Epidermal melanocyte (primary cell): ENCODE measurements at regions not wholly inside any gene's neighbourhood (a gene's known extent, or its start where the extent isn't known, plus 50 kb on each side); places are given as distances from the start of the nearest gene placed in this dataset.

Experiments
- DNase-seq: peaks from one replicate; pipeline ENCODE4 v3.0.0; 2011; ENCODE audit warnings: low spot score; ENCODE audit not compliant: insufficient read length

DNA sequence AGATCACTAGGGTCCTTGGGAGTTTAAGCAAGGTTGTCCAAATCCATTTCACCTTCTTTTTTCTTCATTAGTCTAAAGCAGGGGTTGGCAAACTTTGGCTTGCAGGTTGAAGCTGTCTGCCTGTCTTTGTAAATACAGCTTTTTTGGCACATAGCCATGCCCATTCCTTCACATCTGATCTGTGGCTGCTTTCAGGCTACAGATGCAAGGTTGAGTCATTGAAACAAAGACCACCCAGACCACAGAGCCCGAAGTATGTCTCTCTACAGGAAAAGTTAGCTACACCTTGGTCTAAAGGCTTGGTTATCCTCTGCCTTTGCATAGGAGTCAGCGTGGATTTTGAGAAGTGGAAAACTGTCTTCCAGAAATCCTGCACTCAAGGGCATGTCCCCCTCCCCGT, 238.1 kb upstream of the STS start:
- no peak for DNase-seq

DNA sequence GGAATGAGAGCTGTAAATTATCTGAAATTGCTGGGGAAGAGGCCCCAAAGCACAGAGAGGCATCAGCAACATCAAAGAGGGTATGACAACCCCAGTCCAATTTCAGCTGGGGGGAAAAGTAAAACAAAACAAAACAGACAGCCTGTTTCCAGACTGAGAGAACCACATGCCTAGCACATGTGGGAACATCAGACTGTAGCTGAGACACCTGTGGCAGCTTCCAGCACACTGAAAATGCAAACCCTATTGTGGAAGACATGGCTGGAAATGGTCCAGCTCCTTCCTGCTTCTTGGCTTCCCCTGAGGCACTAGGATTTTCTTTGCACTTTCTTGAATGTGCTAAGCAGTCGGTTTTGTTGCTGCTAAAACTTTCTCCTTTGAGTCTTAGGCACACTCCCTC, 240.9 kb upstream of the STS start:
- DNase-seq, result no peak

DNA sequence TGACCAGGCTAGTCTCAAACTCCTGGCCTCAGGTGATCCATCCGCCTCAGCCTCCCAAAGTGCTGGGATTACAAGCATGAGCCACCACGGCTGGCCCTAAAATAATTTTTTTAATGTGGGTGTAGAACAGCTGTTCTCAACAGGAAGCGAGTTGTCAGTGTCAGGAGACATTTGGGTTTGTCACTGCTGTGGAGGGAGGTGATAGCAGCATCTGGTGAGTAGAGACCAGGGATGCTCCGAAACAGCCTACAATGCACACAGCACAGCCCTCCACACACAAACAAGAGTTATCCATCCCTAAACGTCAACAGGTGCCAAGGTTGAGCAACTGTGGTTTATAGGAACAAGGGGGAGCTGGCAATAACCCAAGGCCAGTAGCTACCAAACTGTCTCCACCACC, 243.4 kb upstream of the STS start:
- DNase-seq, result no peak

DNA sequence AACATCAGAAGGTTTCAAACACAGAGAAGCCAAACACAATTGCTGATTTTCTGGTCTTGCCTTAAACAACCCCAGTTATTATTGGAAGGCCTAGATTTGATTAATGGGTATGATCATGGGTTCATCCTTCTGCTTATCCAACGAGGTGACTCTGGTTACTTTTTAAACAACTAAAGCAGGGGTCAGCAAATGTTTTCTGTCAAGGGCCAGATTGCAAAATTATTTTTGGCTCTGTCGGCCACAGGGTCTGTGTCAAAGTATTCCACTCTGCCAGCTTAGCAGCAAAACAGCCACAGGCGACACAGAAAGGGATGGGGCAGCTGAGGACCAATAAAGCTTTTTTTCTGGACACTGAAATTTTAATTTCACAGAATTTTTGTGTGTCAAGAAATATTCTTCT, 249.1 kb upstream of the STS start:
- no peak for DNase-seq

DNA sequence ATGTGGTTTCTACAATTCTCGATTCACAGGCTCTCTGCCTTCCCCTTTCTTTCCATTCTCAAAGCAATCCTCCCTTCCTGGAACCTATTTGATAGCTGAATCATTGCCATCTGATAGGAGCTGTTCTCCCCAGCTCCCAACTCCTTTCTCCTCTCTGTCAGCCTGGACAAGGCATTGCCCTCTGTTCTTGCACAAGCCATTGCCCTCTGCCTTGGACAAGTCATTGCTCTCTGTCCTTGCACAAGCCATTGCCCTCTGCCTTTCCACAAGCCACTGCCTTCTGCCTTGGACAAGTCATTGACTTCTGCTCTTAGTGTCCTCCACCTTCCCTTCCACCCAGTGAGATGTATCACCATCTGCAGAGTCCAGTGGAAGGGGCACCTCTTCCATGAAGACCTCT, 256.1 kb upstream of the STS start:
- DNase-seq, result no peak

DNA sequence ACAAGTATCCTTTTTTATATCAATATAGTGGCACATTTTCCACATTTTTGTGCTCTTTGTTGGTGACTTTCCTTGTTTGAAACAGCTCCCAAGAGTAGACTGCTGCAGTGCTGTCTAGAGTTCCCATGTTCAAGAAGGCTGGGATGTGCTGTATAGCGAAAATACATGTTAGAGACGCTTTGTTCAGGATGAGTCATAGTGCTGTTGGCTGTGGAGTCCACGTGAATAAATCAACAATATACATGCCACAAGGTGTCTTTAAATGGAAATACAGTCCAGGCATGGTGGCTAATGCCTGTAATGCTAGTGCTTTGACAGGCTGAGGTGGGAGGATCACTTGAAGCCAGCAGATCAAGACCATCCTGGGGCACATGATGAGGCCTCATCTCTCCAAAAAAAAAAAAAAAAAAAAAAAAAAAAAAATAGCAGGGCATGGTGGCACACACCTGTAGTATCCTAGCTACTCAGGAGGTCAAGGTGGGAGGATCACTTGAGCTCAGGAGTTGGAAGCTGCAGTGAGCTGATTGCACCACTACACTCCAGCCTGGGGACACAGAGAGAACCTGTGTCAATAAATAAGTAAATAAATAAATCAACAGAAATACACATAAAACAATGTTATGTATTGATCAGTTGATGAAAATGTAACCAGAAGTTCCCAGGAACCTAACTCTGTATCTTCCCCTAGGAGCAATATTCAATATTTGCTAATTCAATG, 256.8 kb upstream of the STS start:
- DNase-seq, result no peak

DNA sequence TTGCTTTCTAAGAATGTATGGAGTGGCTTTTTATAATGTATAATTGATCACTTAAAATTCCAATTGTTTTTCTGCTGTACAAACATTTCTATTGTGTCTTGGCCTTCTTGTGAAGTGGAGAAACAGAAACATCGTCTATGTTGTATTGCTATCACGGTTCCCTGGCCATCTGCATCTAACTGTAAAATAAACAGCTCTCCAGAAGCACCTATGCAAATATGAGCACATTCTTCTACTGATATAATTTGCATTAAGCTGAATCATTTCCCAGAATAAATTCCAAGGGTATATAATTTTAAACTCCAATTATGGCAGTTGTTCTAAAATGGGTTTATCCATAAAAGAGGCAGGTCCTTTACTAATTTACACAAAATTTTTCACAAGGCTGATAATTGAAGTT, 261.6 kb upstream of the STS start:
- DNase-seq, result no peak

DNA sequence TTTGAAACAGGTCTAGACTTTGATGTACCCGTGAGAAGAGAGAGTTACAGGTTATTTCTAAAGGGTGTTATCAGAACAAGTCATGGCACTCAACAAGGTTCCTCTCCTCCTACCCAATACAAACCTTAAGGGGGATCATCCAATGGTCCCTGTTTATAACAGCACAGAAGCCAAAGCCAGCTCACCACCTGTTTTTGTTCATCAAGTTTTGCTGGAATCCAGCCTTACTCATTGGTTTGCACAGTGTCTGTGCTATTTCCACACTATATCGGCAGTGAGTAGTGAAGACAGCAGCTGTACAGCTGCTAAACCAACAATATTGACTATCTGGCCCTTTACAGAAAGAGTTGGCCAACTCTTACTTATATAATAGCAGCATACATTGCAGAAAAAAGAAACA, 262.1 kb upstream of the STS start:
- no peak for DNase-seq

DNA sequence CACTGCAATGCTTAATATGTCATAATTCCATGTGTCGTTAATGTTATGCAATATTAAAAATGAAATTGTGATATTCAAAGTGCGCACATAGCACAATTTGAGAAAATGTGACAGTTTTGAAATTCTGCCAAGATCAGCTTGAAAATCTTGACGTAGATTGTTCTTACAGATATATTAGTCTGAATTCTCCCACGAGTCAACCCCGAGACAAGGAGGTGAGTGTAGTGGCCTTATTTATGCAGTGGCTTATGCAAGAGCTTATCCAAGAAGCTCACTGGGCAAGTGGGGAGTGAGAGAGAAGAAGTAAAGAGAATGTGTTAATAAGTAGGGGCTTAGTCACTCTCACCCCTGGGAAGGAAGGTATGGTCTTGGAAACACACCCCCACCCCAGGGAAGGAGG, 286.1 kb upstream of the STS start:
- DNase-seq, result no peak

DNA sequence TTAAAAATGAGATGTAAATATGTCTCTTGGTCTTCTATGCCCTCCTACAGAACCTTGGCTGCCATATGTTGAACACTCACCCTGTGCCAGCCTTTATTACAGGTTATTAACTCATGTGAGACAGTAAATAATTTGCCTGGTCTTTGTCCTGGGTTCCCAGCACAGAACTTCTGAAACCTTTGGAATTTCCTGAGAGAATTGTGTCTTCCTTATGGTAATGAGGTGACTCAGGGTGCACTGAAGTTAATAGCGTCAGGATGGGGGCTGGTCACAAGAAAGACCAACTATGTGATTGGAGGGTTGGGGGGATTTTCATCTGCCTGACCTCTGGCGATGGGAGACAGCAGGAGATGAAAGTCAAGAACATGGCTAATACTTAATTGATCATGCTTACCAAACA, 289.8 kb upstream of the STS start:
- DNase-seq, result no peak

DNA sequence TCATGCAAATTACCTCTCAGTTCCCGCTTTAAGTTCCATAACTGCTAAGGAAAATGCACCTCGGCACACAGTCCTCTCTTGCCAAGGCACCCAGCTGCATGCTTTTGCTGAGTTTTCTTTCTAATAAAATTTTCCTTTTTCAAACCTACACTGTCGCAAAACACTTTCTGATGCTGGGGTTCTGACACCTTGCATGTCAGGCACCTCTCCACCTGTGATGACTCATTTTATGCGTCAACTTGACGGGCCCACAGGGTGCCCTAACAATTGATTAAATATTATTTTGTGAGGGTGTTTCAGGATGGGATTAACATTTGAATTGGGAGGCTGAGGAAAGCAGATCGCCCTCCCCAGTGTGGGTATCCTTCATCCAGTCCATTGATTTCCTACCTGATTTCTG, 291.0 kb upstream of the STS start:
- no peak for DNase-seq

DNA sequence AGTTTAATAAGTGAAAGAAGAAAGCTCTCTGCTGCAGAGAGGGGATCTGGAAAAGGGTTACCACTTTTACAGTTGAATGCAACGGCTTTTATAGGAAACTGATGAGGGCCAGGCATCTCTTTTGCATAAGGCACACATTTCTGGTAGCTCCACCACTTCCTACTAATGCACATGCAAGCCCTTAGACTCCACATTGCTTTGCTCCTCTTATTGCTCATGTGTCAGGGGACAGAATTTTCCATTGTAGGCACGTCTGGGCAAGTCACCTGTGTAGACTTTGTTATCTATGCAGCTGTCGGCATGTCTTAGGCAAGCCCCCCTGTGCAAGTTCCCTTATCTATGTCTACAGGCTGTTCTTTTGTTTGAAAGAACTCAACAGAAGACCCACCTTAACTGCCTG, 294.6 kb upstream of the STS start:
- DNase-seq, result no peak

DNA sequence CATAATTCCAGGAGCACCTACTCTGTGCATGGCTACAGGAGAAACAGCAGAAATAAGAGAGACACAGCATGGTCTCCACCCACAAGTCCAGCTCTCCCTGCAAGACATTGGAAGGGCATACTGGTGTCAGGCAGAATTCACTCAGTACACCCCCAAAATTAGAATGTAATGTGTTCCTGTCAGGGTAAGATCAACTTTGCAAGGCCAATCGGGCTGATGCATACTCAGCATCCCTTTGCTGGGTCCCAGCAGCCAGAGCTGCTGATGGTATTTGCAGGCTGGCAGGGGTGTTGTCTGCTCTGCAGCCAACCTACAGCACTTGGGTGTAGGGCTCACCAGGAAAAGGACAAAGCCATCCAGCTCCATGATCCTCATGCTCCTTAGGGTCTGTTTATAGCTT, 295.4 kb upstream of the STS start:
- no peak for DNase-seq

DNA sequence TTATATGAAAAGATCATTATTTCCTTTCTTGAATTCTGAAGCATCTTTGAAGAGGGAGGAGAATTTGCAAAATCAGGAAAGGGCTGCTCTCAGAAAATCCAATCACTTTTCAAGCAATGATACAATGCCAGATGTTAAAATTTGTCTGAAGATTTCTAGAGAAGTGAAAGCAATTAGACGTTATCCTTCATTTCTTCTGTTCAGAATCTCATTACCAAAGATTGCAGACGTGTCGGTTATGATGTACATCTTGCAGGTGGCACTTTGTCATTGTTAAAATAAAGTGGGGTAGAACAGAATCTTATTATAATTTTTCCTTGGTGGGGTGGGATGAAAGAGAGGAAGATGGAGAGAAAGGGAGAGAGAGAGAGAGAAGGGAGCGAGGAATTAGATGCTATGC, 296.4 kb upstream of the STS start:
- DNase-seq, result no peak

DNA sequence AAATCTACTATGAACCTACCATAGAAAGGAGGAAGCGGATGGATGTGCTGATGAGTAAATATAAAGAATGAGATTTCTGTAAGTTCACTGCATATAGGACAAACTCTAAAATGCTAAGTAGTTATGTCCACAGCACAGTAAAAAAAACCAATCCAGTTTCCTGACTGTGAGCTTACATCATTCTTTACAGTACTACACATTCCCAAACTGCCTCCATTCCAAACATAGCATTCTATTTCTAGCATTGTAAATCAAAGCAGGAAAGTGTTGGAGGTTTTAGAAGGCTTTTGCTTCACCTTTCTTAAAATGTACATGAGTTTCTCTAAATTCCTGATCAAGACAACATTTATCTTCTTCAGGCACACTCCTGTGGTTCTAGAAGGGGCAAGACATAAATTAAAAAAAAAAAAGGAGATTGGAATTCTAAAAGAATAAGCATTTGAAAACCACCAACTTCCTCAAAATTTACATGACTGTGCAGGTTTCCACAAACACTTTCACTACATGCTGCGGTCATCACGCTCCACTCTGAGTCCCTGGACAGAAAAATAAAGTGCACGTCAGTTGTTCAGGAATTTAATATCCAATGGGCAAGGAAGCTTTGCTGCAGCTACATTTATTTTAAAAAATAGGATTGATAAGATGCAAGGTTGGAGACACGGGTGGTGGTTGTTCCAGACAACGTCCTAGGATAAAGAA, 297.6 kb upstream of the STS start:
- DNase-seq, result no peak

DNA sequence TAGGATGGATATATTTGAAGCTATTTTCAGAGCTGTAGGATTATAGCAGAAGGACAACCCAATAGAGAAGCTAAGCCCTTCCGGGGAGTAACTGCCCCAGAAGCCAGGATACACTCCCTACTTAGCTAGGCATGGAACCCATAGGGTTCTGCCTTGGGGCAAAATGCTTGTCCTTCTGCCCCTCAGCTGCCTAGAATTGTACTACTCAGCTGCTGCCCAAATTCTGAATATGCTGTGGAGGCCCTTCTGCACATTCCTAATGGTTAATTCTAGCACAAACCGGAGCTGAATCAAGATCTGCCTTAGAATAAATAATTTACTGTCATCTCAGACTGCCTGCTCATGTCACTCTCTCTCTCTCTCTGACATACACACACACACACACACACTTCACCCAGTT, 297.7 kb upstream of the VCX3A start:
- no peak for DNase-seq

DNA sequence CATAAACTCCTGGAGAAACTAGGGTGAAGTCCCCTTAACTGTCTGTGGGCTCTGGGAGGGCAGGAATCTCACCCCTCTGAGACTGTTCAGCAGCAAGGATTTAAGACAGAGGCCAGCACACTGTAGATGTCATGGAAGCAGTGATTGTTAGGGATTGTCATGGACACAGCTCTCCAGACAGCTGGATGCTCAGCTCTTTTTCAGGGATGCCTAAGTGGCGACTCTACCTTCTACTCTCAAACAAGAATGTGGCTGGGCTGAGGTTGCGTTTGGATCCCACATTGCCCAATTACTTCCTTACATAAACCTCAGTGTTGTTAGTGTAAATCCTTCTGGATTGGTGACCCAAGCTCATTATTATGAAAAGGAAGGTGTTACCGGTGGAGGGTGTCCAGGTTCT, 291.9 kb upstream of the VCX3A start:
- DNase-seq, result no peak

DNA sequence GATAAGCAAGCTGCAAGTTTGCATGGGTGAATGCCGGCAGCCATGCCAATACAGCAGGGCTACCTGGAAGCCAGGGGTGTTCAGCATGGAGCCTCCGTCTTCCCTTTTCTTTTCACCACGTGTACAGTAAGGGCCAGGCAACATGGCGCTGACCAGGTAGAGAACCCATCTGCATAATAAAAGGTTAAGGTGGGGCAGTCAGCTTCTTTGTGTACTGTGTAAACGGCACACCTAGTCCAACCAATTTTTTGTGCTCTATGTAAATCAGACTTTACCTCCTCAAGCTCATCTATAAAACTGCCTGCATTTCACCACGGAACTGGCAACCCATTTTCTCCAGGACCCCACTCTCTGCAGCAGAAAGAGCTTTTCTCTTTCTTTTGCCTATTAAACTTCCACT, 286.8 kb upstream of the VCX3A start:
- no peak for DNase-seq

DNA sequence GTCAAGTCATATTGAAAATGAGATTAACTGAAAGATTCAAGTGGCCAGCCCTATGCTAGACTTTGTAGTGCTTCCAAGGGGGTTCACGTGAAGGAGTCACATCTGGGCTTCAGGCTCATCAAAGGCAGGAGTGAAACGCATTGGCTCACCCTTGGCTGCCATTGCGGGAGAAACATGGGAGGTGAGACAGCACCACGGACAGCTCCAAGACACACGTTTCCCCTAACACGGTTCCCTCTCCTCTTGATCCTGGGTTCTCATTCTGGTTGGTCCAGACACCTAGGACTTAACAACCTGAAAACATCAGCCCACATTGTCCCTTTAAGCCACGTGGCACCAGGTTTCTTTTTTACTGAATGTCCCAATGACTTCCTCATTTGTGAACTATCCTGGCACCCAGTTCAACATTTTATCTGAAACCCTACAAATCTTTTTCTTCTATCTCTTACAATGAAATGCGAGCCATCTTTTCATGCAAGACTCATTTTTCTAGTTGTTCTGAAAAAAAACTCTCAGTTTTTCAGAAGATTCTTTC, 279.0 kb upstream of the VCX3A start:
- DNase-seq, result no peak

DNA sequence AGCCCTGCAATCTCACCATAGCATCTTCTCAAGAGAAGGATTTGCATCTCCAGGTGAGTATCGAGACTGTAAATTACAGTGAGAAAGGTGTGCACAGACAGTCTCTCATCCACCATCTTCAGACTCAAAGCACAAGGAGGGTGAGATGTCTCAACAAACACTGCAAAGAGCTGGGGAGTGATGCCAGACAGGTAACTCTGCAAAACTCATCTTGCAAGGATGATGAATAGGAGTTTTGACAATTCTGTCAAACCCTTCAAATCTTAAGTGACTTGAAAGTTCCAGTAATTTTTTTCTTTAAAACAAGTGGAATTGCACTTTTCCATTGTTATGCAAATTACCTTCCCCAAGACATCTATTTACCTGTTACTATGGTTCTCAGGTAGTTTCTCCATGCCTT, 277.2 kb upstream of the VCX3A start:
- no peak for DNase-seq

DNA sequence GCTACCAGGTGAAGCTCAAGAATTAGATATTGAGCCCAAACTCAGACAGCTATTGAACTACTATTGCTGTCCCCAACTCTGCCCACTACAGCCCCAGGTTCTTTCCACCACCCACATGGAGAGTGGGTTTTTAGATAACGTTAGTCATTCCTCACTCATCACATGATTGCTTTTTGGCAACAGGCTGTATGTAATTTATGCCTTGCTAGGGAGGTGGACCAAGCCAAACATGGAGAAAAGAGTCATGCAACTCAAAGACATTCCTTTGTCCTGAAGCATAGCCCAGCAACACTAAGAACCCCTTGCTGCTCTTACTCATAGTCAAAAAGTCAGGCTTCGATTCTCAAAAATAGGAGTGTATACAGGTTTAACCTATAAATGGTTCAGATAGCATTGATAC, 275.9 kb upstream of the VCX3A start:
- no peak for DNase-seq

DNA sequence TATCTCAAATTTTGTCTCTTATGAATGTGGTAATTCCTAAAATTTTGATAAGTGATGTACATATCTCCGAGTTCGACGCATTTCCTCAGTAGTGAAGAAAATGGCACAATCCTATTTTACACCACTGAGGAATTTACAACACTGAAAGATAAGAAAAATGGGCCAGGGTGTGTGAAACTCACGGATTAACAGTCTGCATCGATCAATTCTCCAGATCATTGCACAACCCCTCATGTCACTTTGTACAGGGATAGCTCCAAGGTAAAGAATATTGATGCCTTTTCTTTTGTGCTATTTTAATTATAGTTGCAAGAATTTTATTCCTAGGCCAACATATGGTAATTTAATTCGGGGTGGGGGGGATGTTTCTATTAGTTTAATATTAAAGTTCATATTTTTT, 268.7 kb upstream of the VCX3A start:
- no peak for DNase-seq

DNA sequence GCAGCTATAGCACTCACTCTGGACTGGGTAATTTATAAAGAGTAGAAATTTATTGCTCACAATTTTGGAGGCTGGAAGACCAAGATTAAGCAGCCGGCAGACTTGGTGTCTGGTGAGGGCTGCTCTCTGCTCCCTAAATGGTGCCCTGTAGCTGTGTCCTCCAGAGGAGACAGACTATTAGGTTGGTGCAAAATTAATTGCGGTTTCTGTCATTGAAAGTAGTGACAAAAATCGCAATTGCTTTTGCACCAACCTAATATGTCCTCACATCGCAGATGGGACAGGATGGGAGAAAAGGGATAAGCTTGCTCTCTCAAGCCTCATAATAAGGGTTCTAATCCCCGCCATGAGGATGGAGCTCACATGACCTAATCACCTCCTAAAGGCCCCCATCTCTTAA, 258.1 kb upstream of the VCX3A start:
- no peak for DNase-seq
